Activated CD4-positive, alpha-beta T cell treated with anti-CD3 and anti-CD28 coated beads, Interleukin-2, amount 10 ng/mL, durations not matched to agents 7 days and 5 days (primary cell): ENCODE measurements at regions not wholly inside any gene's neighbourhood (a gene's known extent, or its start where the extent isn't known, plus 50 kb on each side); places are given as distances from the start of the nearest gene placed in this dataset.
A peak's percentile ranks its signal among the peaks of the same experiment; 100 is the strongest.

Experiments
- CTCF ChIA-PET: fragments of 350-600 bp; sonication (Branson Sonifier 250); formaldehyde crosslinking; loops from one replicate; lab custom pipeline; 2021; ENCODE audit warnings: antibody characterized with exemption; lab: Charles Lee
- POLR2A ChIA-PET: fragments of 350-600 bp; sonication (Branson Sonifier 250); formaldehyde crosslinking; loops from one replicate; lab custom pipeline; 2021; ENCODE audit warnings: antibody characterized with exemption; lab: Charles Lee
- DNase-seq: peaks from one replicate; pipeline ENCODE4 v3.0.0-alpha.2; 2020
- H3K27ac Mint-ChIP-seq: one replicate; pipeline ENCODE4 v1.8.0; 2021; ENCODE audit warnings: mild to moderate bottlenecking, moderate library complexity, mixed read lengths
- H3K27me3 Mint-ChIP-seq: one replicate; pipeline ENCODE4 v1.8.0; 2021; ENCODE audit warnings: mixed read lengths
- H3K36me3 Mint-ChIP-seq: one replicate; pipeline ENCODE4 v1.8.0; 2021; ENCODE audit warnings: low read depth, mixed read lengths
- H3K4me1 Mint-ChIP-seq: one replicate; pipeline ENCODE4 v1.8.0; 2021; ENCODE audit warnings: mixed read lengths
- H3K4me3 Mint-ChIP-seq: one replicate; pipeline ENCODE4 v1.8.0; 2021; ENCODE audit warnings: mild to moderate bottlenecking, moderate library complexity, mixed read lengths
- H3K9me3 Mint-ChIP-seq: one replicate; pipeline ENCODE4 v1.8.0; 2021; ENCODE audit warnings: mixed read lengths

GRCh38 chr2:160920791-160921303 lies 239.4 kb upstream of the TANK start:
- CTCF ChIA-PET, result no interaction called here
- no peaks in the 10 kb centered on the region for H3K9me3 Mint-ChIP-seq
- no peak overlapping the region for H3K4me3 Mint-ChIP-seq
- no peak overlapping the region for H3K27ac Mint-ChIP-seq
- no peak for DNase-seq
- POLR2A ChIA-PET, result no interaction called here
- H3K27me3 Mint-ChIP-seq, result no peaks in the 10 kb centered on the region
- no peaks in the 10 kb centered on the region for H3K36me3 Mint-ChIP-seq
- H3K4me1 Mint-ChIP-seq, result no peaks in the 10 kb centered on the region

GRCh38 chr2:160921386-160921964 lies 238.8 kb upstream of the TANK start:
- no peak for DNase-seq
- no peaks in the 10 kb centered on the region for H3K36me3 Mint-ChIP-seq
- no peaks in the 10 kb centered on the region for H3K4me1 Mint-ChIP-seq
- no peaks in the 10 kb centered on the region for H3K9me3 Mint-ChIP-seq
- H3K27me3 Mint-ChIP-seq, result no peaks in the 10 kb centered on the region
- POLR2A ChIA-PET, result no interaction called here
- no peak overlapping the region for H3K27ac Mint-ChIP-seq
- CTCF ChIA-PET, result no interaction called here
- no peak overlapping the region for H3K4me3 Mint-ChIP-seq

GRCh38 chr2:160924936-160925353 lies 235.3 kb upstream of the TANK start:
- no peaks in the 10 kb centered on the region for H3K4me1 Mint-ChIP-seq
- H3K4me3 Mint-ChIP-seq, result no peak overlapping the region
- no peaks in the 10 kb centered on the region for H3K36me3 Mint-ChIP-seq
- H3K9me3 Mint-ChIP-seq, result no peaks in the 10 kb centered on the region
- DNase-seq, result no peak
- H3K27ac Mint-ChIP-seq, result no peak overlapping the region
- POLR2A ChIA-PET, result no interaction called here
- CTCF ChIA-PET, result no interaction called here
- no peaks in the 10 kb centered on the region for H3K27me3 Mint-ChIP-seq

GRCh38 chr2:160925956-160926355 lies 234.3 kb upstream of the TANK start:
- CTCF ChIA-PET, result no interaction called here
- Mint-ChIP-seq H3K9me3 (peaks cover 4% of the 10 kb centered on the region), H3K36me3 (no peaks in the 10 kb centered on the region), H3K4me3 (no peak overlapping the region), H3K27me3 (no peaks in the 10 kb centered on the region), H3K27ac (no peak overlapping the region), H3K4me1 (no peaks in the 10 kb centered on the region)
- POLR2A ChIA-PET, result no interaction called here
- no peak for DNase-seq

DNA sequence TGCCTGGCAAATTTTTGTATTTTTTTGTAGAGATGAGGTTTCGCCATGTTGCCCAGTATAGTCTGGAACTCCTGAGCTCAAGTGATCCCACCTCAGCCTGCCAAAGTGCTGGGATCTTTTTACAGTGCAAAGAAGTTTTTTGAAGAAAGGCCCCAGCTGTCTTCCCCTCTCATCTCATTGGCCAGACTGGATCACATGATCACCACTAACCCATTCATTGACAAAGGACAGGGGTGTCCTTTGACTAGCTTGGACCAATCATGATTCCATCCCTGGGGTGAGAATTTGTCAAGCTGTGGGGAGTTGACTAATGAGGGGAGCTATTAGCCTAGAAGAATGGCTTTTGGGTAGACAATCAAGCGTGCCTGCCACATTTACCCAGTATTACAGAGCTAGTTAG lies 232.9 kb upstream of the TANK start:
- H3K27me3 Mint-ChIP-seq, result no peaks in the 10 kb centered on the region
- H3K4me1 Mint-ChIP-seq, result no peaks in the 10 kb centered on the region
- H3K36me3 Mint-ChIP-seq, result no peaks in the 10 kb centered on the region
- ChIA-PET POLR2A (no interaction called here), CTCF (interaction anchor here (0.9 to 1.2 kb wide), 3 partner anchors 9 to 571 kb away, joined by 3 read pairs; no protein-coding TSS in a partner anchor)
- no peak overlapping the region for H3K4me3 Mint-ChIP-seq
- peaks cover 4% of the 10 kb centered on the region for H3K9me3 Mint-ChIP-seq
- no peak overlapping the region for H3K27ac Mint-ChIP-seq
- no peak for DNase-seq

- CTCF ChIA-PET, result no interaction called here
- H3K27me3 Mint-ChIP-seq, result no peaks in the 10 kb centered on the region
- H3K27ac Mint-ChIP-seq, result no peak overlapping the region
- H3K4me1 Mint-ChIP-seq, result no peaks in the 10 kb centered on the region
- peaks cover 4% of the 10 kb centered on the region for H3K9me3 Mint-ChIP-seq
- DNase-seq, result no peak
- POLR2A ChIA-PET, result no interaction called here
- no peak overlapping the region for H3K4me3 Mint-ChIP-seq
- H3K36me3 Mint-ChIP-seq, result no peaks in the 10 kb centered on the region
Observed at GRCh38 chr2:160928854-160929301, 231.3 kb upstream of the TANK start.

- H3K9me3 Mint-ChIP-seq, result peaks cover 4% of the 10 kb centered on the region
- H3K4me3 Mint-ChIP-seq, result no peak overlapping the region
- H3K27ac Mint-ChIP-seq, result no peak overlapping the region
- no peaks in the 10 kb centered on the region for H3K27me3 Mint-ChIP-seq
- no peak for DNase-seq
- no peaks in the 10 kb centered on the region for H3K4me1 Mint-ChIP-seq
- CTCF ChIA-PET, result no interaction called here
- H3K36me3 Mint-ChIP-seq, result no peaks in the 10 kb centered on the region
- POLR2A ChIA-PET, result no interaction called here
Observed at GRCh38 chr2:160931531-160931930, 228.7 kb upstream of the TANK start.

DNA sequence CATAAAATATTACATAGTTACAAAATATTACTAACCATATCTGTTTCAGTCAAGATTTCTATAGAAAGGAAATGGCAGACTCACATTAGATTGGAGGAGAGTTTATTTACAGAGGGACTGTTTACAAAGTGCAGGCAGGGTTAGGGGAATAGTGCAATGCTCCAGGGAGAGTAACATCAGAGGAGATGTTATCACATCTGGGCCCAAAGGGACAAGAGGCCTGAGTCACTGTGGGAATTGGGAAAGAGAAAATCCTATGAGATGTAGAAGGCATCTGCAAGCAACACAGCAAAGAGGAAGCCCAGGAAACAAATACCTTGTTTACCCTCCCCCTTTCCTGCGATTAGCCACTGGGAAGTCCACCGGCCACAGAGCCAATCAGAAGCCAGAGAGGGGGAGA lies 227.3 kb upstream of the TANK start:
- POLR2A ChIA-PET, result no interaction called here
- no peak overlapping the region for H3K4me3 Mint-ChIP-seq
- H3K27ac Mint-ChIP-seq, result no peak overlapping the region
- no peaks in the 10 kb centered on the region for H3K36me3 Mint-ChIP-seq
- DNase-seq, result no peak
- H3K9me3 Mint-ChIP-seq, result peaks cover 4% of the 10 kb centered on the region
- no peaks in the 10 kb centered on the region for H3K27me3 Mint-ChIP-seq
- no peaks in the 10 kb centered on the region for H3K4me1 Mint-ChIP-seq
- CTCF ChIA-PET, result no interaction called here

DNA sequence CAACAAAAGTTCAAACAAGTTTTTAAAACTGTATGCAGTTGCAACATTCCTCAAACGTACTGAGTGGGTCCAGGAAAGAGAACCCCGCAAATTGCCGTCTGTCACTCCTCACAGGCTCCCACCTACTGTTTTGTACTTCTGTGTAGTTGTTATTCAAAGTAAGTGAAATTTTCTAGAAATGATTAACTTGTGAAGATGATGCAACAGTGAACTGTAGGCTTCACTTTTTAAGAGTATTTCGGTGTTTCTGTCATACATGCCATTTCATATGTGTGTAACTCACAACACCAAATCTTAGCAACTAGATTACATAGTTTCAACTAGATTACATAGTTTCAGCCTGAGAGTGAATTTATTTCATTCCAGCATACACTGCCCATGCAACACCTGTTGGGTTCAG lies 226.0 kb upstream of the TANK start:
- H3K27me3 Mint-ChIP-seq, result no peaks in the 10 kb centered on the region
- ChIA-PET POLR2A (no interaction called here), CTCF (interaction anchor here (1.0 kb wide), 1 partner anchor 11 kb away, joined by 3 read pairs; no protein-coding TSS in a partner anchor)
- H3K4me3 Mint-ChIP-seq, result no peak overlapping the region
- no peaks in the 10 kb centered on the region for H3K36me3 Mint-ChIP-seq
- H3K4me1 Mint-ChIP-seq, result no peaks in the 10 kb centered on the region
- H3K27ac Mint-ChIP-seq, result no peak overlapping the region
- peaks cover 4% of the 10 kb centered on the region for H3K9me3 Mint-ChIP-seq
- DNase-seq, result no peak

- Mint-ChIP-seq H3K4me1 (peaks cover 7% of the 10 kb centered on the region), H3K4me3 (no peak overlapping the region), H3K36me3 (no peaks in the 10 kb centered on the region), H3K27ac (no peak overlapping the region), H3K27me3 (no peaks in the 10 kb centered on the region), H3K9me3 (peaks cover 4% of the 10 kb centered on the region)
- DNase-seq, result no peak
- ChIA-PET CTCF (no interaction called here), POLR2A (no interaction called here)
Observed at GRCh38 chr2:160934991-160935390, 225.2 kb upstream of the TANK start.

DNA sequence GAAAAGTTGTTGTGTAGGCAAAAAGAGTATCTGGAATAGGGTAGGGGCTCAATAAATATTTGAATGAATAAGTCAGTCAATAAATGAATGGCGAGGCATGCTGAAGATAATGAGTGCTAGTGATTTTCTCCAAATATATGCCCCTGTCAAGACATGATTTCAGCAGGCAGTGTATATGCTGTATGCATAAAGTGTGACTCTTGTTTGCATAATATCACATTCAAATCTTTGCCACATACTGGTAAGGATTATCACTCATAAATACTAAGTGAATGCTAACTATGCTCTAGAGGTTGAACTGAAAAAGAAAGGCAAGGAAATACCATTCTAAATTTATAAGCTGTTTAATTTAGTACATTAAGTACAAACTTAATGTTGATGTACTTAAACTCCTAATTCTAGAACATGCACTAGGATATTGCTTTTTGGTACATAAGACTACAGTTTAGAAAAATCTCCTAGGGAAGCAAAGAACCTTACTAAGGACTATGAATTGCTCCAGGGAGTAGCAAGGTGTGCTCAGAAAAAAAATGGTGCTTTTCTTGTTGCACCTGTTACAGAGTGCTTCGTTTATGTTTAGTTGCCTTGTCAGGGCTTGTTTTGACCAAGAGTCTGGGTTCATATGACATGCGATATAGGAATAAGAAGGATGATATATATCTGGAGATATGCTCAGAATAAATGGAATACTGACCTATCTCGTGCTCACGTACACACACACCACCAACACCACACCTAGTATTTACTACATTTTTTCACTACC lies 224.0 kb upstream of the TANK start:
- H3K4me3 Mint-ChIP-seq, result no peak overlapping the region
- ChIA-PET POLR2A (no interaction called here), CTCF (no interaction called here)
- H3K4me1 Mint-ChIP-seq, result peaks cover 14% of the 10 kb centered on the region
- H3K9me3 Mint-ChIP-seq, result no peaks in the 10 kb centered on the region
- H3K27ac Mint-ChIP-seq, result no peak overlapping the region
- no peaks in the 10 kb centered on the region for H3K36me3 Mint-ChIP-seq
- DNase-seq, result no peak
- H3K27me3 Mint-ChIP-seq, result no peaks in the 10 kb centered on the region

DNA sequence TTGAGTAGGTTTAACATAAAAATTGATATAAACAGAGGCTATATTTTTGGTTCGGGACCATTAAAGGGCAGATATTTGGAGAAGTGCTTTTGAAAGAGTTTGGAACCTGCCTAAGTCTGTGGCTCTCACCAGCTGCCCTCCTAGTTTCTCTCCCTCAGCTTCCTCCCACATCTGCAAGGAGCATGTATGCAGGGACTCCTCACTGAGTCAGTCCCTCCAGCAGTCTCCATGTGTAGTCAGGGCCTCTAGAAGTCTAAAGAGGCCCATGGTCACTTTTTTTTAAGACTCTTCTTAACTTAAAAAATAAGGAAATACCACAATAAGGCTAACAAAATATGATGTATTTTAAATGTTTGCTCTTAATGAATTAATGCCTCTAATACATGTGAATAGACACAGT lies 220.0 kb upstream of the TANK start:
- no peak for DNase-seq
- ChIA-PET POLR2A (no interaction called here), CTCF (no interaction called here)
- Mint-ChIP-seq H3K36me3 (no peaks in the 10 kb centered on the region), H3K9me3 (no peaks in the 10 kb centered on the region), H3K27me3 (no peaks in the 10 kb centered on the region), H3K4me3 (no peak overlapping the region), H3K4me1 (peaks cover 18% of the 10 kb centered on the region), H3K27ac (no peak overlapping the region)

- no peak overlapping the region for H3K4me3 Mint-ChIP-seq
- H3K27ac Mint-ChIP-seq, result peak overlapping the region; percentile 28
- ChIA-PET CTCF (no interaction called here), POLR2A (no interaction called here)
- H3K27me3 Mint-ChIP-seq, result no peaks in the 10 kb centered on the region
- H3K9me3 Mint-ChIP-seq, result no peaks in the 10 kb centered on the region
- peaks cover 18% of the 10 kb centered on the region for H3K4me1 Mint-ChIP-seq
- no peak for DNase-seq
- H3K36me3 Mint-ChIP-seq, result no peaks in the 10 kb centered on the region
Observed at GRCh38 chr2:160940699-160941098, 219.5 kb upstream of the TANK start.
